Liver (tissue), 8 donors: ENCODE measurements at regions not wholly inside any gene's neighbourhood (a gene's known extent, or its start where the extent isn't known, plus 50 kb on each side); places are given as distances from the start of the nearest gene placed in this dataset.

Source experiments
- DNase-seq: peaks from one replicate; pipeline ENCODE4 v3.0.0-alpha.2; 2017; ENCODE audit warnings: low spot score
- H3K27ac ChIP-seq, 2 donors: one replicate each; pipeline ENCODE4 v1.7.0; 2013; ENCODE audit warnings: inconsistent platforms in 2 of 2, low read length in 2 of 2, control low read depth in 1 of 2, low read depth in 1 of 2, mild to moderate bottlenecking in 1 of 2
- H3K27me3 ChIP-seq, 4 donors: one replicate each; pipeline versions ENCODE4 v1.6.1 to v1.7.0; 2013; ENCODE audit warnings: low read length in 3 of 4, inconsistent platforms in 1 of 4, mild to moderate bottlenecking in 1 of 4, moderate library complexity in 1 of 4; ENCODE audit not compliant: control insufficient read depth in 4 of 4, insufficient read depth in 4 of 4
- H3K36me3 ChIP-seq, 4 donors: one replicate each; pipeline versions ENCODE4 v1.6.1 to v1.7.0; 2013; ENCODE audit warnings: low read length in 3 of 4, mild to moderate bottlenecking in 3 of 4, low read depth in 1 of 4, moderate library complexity in 1 of 4; ENCODE audit not compliant: control insufficient read depth in 4 of 4, insufficient read depth in 3 of 4
- H3K4me1 ChIP-seq, 4 donors: one replicate each; pipeline versions ENCODE4 v1.6.1 to v1.7.0; 2013; ENCODE audit warnings: low read length in 3 of 4, mild to moderate bottlenecking in 3 of 4, moderate library complexity in 1 of 4; ENCODE audit not compliant: control insufficient read depth in 4 of 4, insufficient read depth in 4 of 4
- H3K4me3 ChIP-seq, 3 donors: one replicate each; pipeline versions ENCODE4 v1.6.1 to v1.7.0; 2013; ENCODE audit warnings: low read length in 3 of 3, control low read depth in 1 of 3, low read depth in 1 of 3, mild to moderate bottlenecking in 1 of 3
- H3K9ac ChIP-seq, 2 donors: one replicate each; pipeline ENCODE4 v1.7.0; 2013; ENCODE audit warnings: low read length in 2 of 2, mild to moderate bottlenecking in 2 of 2, moderate library complexity in 2 of 2, control low read depth in 1 of 2, low read depth in 1 of 2
- H3K9me3 ChIP-seq, 4 donors: one replicate each; pipeline versions ENCODE4 v1.6.1 to v1.7.0; 2013; ENCODE audit warnings: low read length in 3 of 4; ENCODE audit not compliant: control insufficient read depth in 4 of 4
- ATF3 ChIP-seq: IDR thresholded peaks from 2 replicates; pipeline ENCODE4 v1.6.1; 2016; ENCODE audit warnings: antibody characterized with exemption
- CTCF ChIP-seq: fragments of 150-350 bp; IDR thresholded peaks from 2 replicates; pipeline ENCODE4 v1.5.1; 2017; ENCODE audit warnings: improper control_type of control experiment, low read depth, low read length; ENCODE audit not compliant: missing input control
- EGR1 ChIP-seq, 2 donors: IDR thresholded peaks; 2 replicates each; pipeline ENCODE4 v1.6.1; 2016 to 2018; ENCODE audit warnings: antibody characterized with exemption in 2 of 2, low read depth in 2 of 2
- FOXA1 ChIP-seq: IDR thresholded peaks from 2 replicates; pipeline ENCODE4 v1.6.1; 2016; ENCODE audit warnings: antibody characterized with exemption
- FOXA2 ChIP-seq: IDR thresholded peaks from 2 replicates; pipeline ENCODE4 v1.6.1; 2016; ENCODE audit warnings: antibody characterized with exemption
- GABPA ChIP-seq, 2 donors: IDR thresholded peaks in 1 of 2; conservative IDR thresholded peaks in 1 of 2; 2 replicates each; pipeline ENCODE4 v1.6.1; 2016; ENCODE audit warnings: antibody characterized with exemption in 2 of 2, mild to moderate bottlenecking in 1 of 2, moderate library complexity in 1 of 2
- HNF4A ChIP-seq, 2 donors: conservative IDR thresholded peaks; 2 replicates each; pipeline ENCODE4 v1.6.1; 2016; ENCODE audit warnings: antibody characterized with exemption in 2 of 2, mild to moderate bottlenecking in 2 of 2
- HNF4G ChIP-seq: IDR thresholded peaks from 2 replicates; pipeline ENCODE4 v1.6.1; 2016; ENCODE audit warnings: antibody characterized with exemption
- JUND ChIP-seq, 2 donors: IDR thresholded peaks; 2 replicates each; pipeline ENCODE4 v1.6.1; 2016; ENCODE audit warnings: antibody characterized with exemption in 2 of 2
- MAX ChIP-seq: IDR thresholded peaks from 2 replicates; pipeline ENCODE4 v1.6.1; 2016; ENCODE audit warnings: antibody characterized with exemption
- NR2F2 ChIP-seq: IDR thresholded peaks from 2 replicates; pipeline ENCODE4 v1.6.1; 2016; ENCODE audit warnings: antibody characterized with exemption
- RAD21 ChIP-seq, 2 donors: IDR thresholded peaks; 2 replicates each; pipeline ENCODE4 v1.6.1; 2016; ENCODE audit warnings: antibody characterized with exemption in 2 of 2, mild to moderate bottlenecking in 2 of 2
- REST ChIP-seq: IDR thresholded peaks from 2 replicates; pipeline ENCODE4 v1.6.1; 2016; ENCODE audit warnings: antibody characterized with exemption, mild to moderate bottlenecking
- RXRA ChIP-seq, 2 donors: IDR thresholded peaks; 2 replicates each; pipeline ENCODE4 v1.6.1; 2017 to 2018; ENCODE audit warnings: antibody characterized with exemption in 2 of 2, mild to moderate bottlenecking in 1 of 2
- SP1 ChIP-seq: IDR thresholded peaks from 2 replicates; pipeline ENCODE4 v1.6.1; 2018; ENCODE audit warnings: antibody characterized with exemption, mild to moderate bottlenecking
- TAF1 ChIP-seq: conservative IDR thresholded peaks from 2 replicates; pipeline ENCODE4 v1.6.1; 2016; ENCODE audit warnings: antibody characterized with exemption, mild to moderate bottlenecking
- YY1 ChIP-seq: IDR thresholded peaks from 2 replicates; pipeline ENCODE4 v1.6.1; 2016; ENCODE audit warnings: antibody characterized with exemption, mild to moderate bottlenecking
- WGBS: extraction: QIAGEN DNeasy Blood & Tissue Kit; methylation state at CpG from one replicate; pipeline ENCODE4 v1.1.7; 2013; 5-methylcytosine and 5-hydroxymethylcytosine counted together
- donor health status: healthy.
- donor health status: healthy.
- donor health status: healthy.
- donor health status: healthy.
- donor health status: healthy.

- Histone ChIP-seq H3K27ac (no peak overlapping the region), H3K4me1 (no peaks in the 10 kb centered on the region), H3K9me3 (peaks cover 0 to 5% (median 0%) of the 10 kb centered on the region in 4 donors), H3K36me3 (no peaks in the 10 kb centered on the region), H3K27me3 (no peaks in the 10 kb centered on the region), H3K9ac (no peak overlapping the region), H3K4me3 (no peak overlapping the region)
- no peak for DNase-seq
- TF ChIP-seq GABPA (IDR thresholded peaks at IDR 0.05 in 1 of 2, conservative IDR thresholded peaks at IDR 0.05 in 1 of 2) (no peak), HNF4G (no peak), FOXA1 (no peak), EGR1 (IDR thresholded peaks at IDR 0.05; ENCODE audit: low read depth in 2 of 2) (no peak), SP1 (no peak), REST (no peak), FOXA2 (no peak)
- WGBS = 94% methylated on average over 2 of the region's 2 CpGs
Observed at GRCh38 chr9:81092057-81092456, 597.3 kb downstream of the TLE1 start.

GRCh38 chr9:81088341-81088740 is 601.0 kb downstream of the TLE1 start:
- WGBS = 85% methylated on average over 2 of the region's 2 CpGs
- Histone ChIP-seq H3K4me3 (no peak overlapping the region), H3K9me3 (peaks cover 0 to 5% (median 0%) of the 10 kb centered on the region in 4 donors), H3K36me3 (no peaks in the 10 kb centered on the region), H3K27me3 (no peaks in the 10 kb centered on the region), H3K9ac (no peak overlapping the region), H3K27ac (no peak overlapping the region), H3K4me1 (no peaks in the 10 kb centered on the region)
- no peak for DNase-seq
- TF ChIP-seq YY1 (no peak), JUND (IDR thresholded peaks at IDR 0.05) (no peak), EGR1 (IDR thresholded peaks at IDR 0.05; ENCODE audit: low read depth in 2 of 2) (no peak), HNF4A (conservative IDR thresholded peaks at IDR 0.05) (no peak), NR2F2 (no peak), MAX (no peak), REST (no peak), RAD21 (IDR thresholded peaks at IDR 0.05) (no peak), CTCF (no peak), HNF4G (no peak), RXRA (IDR thresholded peaks at IDR 0.05) (no peak), GABPA (IDR thresholded peaks at IDR 0.05 in 1 of 2, conservative IDR thresholded peaks at IDR 0.05 in 1 of 2) (no peak), FOXA1 (no peak), FOXA2 (no peak), SP1 (no peak), ATF3 (no peak), TAF1 (no peak)
